ENCODE measurements at regions not wholly inside any gene's neighbourhood (a gene's known extent, or its start where the extent isn't known, plus 50 kb on each side); places are given as distances from the start of the nearest gene placed in this dataset.

- Histone ChIP-seq H3K27me3 (ENCODE audit: control insufficient read depth, insufficient read depth, low read length) (no peaks in the 10 kb centered on the region), H3K36me3 (ENCODE audit: control insufficient read depth, insufficient read depth, low read length) (no peaks in the 10 kb centered on the region), H3K4me3 (ENCODE audit: low read depth, low read length) (no peak overlapping the region)
- no peak for FAIRE-seq
- no peak for TF ChIP-seq CTCF (IDR thresholded peaks at IDR 0.05; ENCODE audit: insufficient read depth, low read length, severe bottlenecking)
- DNase-seq (ENCODE audit: low read depth): no peak
Observed at GRCh38 chr10:128907155-128907941, 559.7 kb upstream of the MGMT start.

- Histone ChIP-seq H3K4me3 (ENCODE audit: low read depth, low read length) (no peak overlapping the region), H3K27me3 (ENCODE audit: control insufficient read depth, insufficient read depth, low read length) (no peaks in the 10 kb centered on the region), H3K36me3 (ENCODE audit: control insufficient read depth, insufficient read depth, low read length) (no peaks in the 10 kb centered on the region)
- no peak for TF ChIP-seq CTCF (IDR thresholded peaks at IDR 0.05; ENCODE audit: insufficient read depth, low read length, severe bottlenecking)
- peak; percentile 34 for DNase-seq (ENCODE audit: low read depth)
- no peak for FAIRE-seq
Observed at GRCh38 chr10:128908099-128908498, 558.9 kb upstream of the MGMT start.

GRCh38 chr10:128908499-128908898, 558.5 kb upstream of the MGMT start:
- no peak for TF ChIP-seq CTCF (IDR thresholded peaks at IDR 0.05; ENCODE audit: insufficient read depth, low read length, severe bottlenecking)

GRCh38 chr10:128912568-128913311, 554.3 kb upstream of the MGMT start:
- Histone ChIP-seq H3K36me3 (ENCODE audit: control insufficient read depth, insufficient read depth, low read length) (no peaks in the 10 kb centered on the region), H3K4me3 (ENCODE audit: low read depth, low read length) (no peak overlapping the region), H3K27me3 (ENCODE audit: control insufficient read depth, insufficient read depth, low read length) (no peaks in the 10 kb centered on the region)
- FAIRE-seq (no peak), DNase-seq (ENCODE audit: low read depth) (no peak)
- TF ChIP-seq CTCF (IDR thresholded peaks at IDR 0.05; ENCODE audit: insufficient read depth, low read length, severe bottlenecking): no peak

More at GRCh38 chr10:128908499-128908898, 558.5 kb upstream of the MGMT start:
- Histone ChIP-seq H3K27me3 (ENCODE audit: control insufficient read depth, insufficient read depth, low read length) (no peaks in the 10 kb centered on the region), H3K36me3 (ENCODE audit: control insufficient read depth, insufficient read depth, low read length) (no peaks in the 10 kb centered on the region), H3K4me3 (ENCODE audit: low read depth, low read length) (no peak overlapping the region)
- DNase-seq (ENCODE audit: low read depth) (no peak), FAIRE-seq (no peak)

GRCh38 chr10:128914681-128915080, 552.4 kb upstream of the MGMT start:
- H3K4me3 ChIP-seq (ENCODE audit: low read depth, low read length): no peak overlapping the region
- FAIRE-seq (no peak), DNase-seq (ENCODE audit: low read depth) (no peak)

More at GRCh38 chr10:128914681-128915080, 552.4 kb upstream of the MGMT start:
- TF ChIP-seq CTCF (IDR thresholded peaks at IDR 0.05; ENCODE audit: insufficient read depth, low read length, severe bottlenecking): no peak
- Histone ChIP-seq H3K27me3 (ENCODE audit: control insufficient read depth, insufficient read depth, low read length) (no peaks in the 10 kb centered on the region), H3K36me3 (ENCODE audit: control insufficient read depth, insufficient read depth, low read length) (no peaks in the 10 kb centered on the region)

Data from bronchial epithelial cell (primary cell).